ENCODE measurements at regions not wholly inside any gene's neighbourhood (a gene's known extent, or its start where the extent isn't known, plus 50 kb on each side); places are given as distances from the start of the nearest gene placed in this dataset.

- Histone ChIP-seq H3K9me3 (ENCODE audit: low read length) (no peaks in the 10 kb centered on the region), H3K27ac (ENCODE audit: low read depth, low read length, poor library complexity, severe bottlenecking) (no peak overlapping the region)
These were observed 270.0 kb upstream of the TCF4 start for GRCh38 chr18:55857956-55858355.

GRCh38 chr18:55857409-55857808 is 269.4 kb upstream of the TCF4 start:
- Histone ChIP-seq H3K27me3 (ENCODE audit: insufficient read depth, low read length) (no peaks in the 10 kb centered on the region), H2AFZ (ENCODE audit: low read length) (no peak overlapping the region), H3F3A (ENCODE audit: insufficient read depth, low read length) (no peaks in the 10 kb centered on the region), H3K9me3 (ENCODE audit: low read length) (no peaks in the 10 kb centered on the region), H3K4me3 (ENCODE audit: low read depth, low read length, poor library complexity, severe bottlenecking) (no peak overlapping the region), H4K20me1 (ENCODE audit: insufficient read depth, low read length) (no peaks in the 10 kb centered on the region), H3K36me3 (ENCODE audit: insufficient read depth, low read length) (no peaks in the 10 kb centered on the region), H3K27ac (ENCODE audit: low read depth, low read length, poor library complexity, severe bottlenecking) (no peak overlapping the region), H3K79me2 (ENCODE audit: insufficient read depth, low read length) (no peaks in the 10 kb centered on the region), H3K4me2 (ENCODE audit: low read length) (no peak overlapping the region), H3K9me2 (ENCODE audit: low read depth, low read length) (no peaks in the 10 kb centered on the region), H3K9ac (ENCODE audit: low read length) (no peak overlapping the region), H3K4me1 (ENCODE audit: insufficient read depth, low read length, severe bottlenecking) (no peaks in the 10 kb centered on the region)
- TF ChIP-seq EZH2 (IDR thresholded peaks at IDR 0.05; ENCODE audit: borderline replicate concordance, low read length) (no peak), CTCF (IDR thresholded peaks at IDR 0.05; ENCODE audit: low read length) (no peak)

More at GRCh38 chr18:55857956-55858355, 270.0 kb upstream of the TCF4 start:
- Histone ChIP-seq H3K4me3 (ENCODE audit: low read depth, low read length, poor library complexity, severe bottlenecking) (no peak overlapping the region), H3K9me2 (ENCODE audit: low read depth, low read length) (no peaks in the 10 kb centered on the region), H3K79me2 (ENCODE audit: insufficient read depth, low read length) (no peaks in the 10 kb centered on the region), H3K4me1 (ENCODE audit: insufficient read depth, low read length, severe bottlenecking) (no peaks in the 10 kb centered on the region), H3F3A (ENCODE audit: insufficient read depth, low read length) (no peaks in the 10 kb centered on the region), H2AFZ (ENCODE audit: low read length) (no peak overlapping the region), H3K36me3 (ENCODE audit: insufficient read depth, low read length) (no peaks in the 10 kb centered on the region), H3K27me3 (ENCODE audit: insufficient read depth, low read length) (no peaks in the 10 kb centered on the region), H3K4me2 (ENCODE audit: low read length) (no peak overlapping the region), H4K20me1 (ENCODE audit: insufficient read depth, low read length) (no peaks in the 10 kb centered on the region), H3K9ac (ENCODE audit: low read length) (no peak overlapping the region)
- no peak for TF ChIP-seq EZH2 (IDR thresholded peaks at IDR 0.05; ENCODE audit: borderline replicate concordance, low read length)
- no peak for TF ChIP-seq CTCF (IDR thresholded peaks at IDR 0.05; ENCODE audit: low read length)

- H3K27ac ChIP-seq (ENCODE audit: low read depth, low read length, poor library complexity, severe bottlenecking), result no peak overlapping the region
- H3K27me3 ChIP-seq (ENCODE audit: insufficient read depth, low read length), result no peaks in the 10 kb centered on the region
- no peaks in the 10 kb centered on the region for H4K20me1 ChIP-seq (ENCODE audit: insufficient read depth, low read length)
- H3K4me2 ChIP-seq (ENCODE audit: low read length), result no peak overlapping the region
- no peaks in the 10 kb centered on the region for H3F3A ChIP-seq (ENCODE audit: insufficient read depth, low read length)
- no peaks in the 10 kb centered on the region for H3K4me1 ChIP-seq (ENCODE audit: insufficient read depth, low read length, severe bottlenecking)
- no peaks in the 10 kb centered on the region for H3K9me2 ChIP-seq (ENCODE audit: low read depth, low read length)
- no peaks in the 10 kb centered on the region for H3K9me3 ChIP-seq (ENCODE audit: low read length)
- no peak for TF ChIP-seq EZH2 (IDR thresholded peaks at IDR 0.05; ENCODE audit: borderline replicate concordance, low read length)
- H3K9ac ChIP-seq (ENCODE audit: low read length), result no peak overlapping the region
- no peaks in the 10 kb centered on the region for H3K79me2 ChIP-seq (ENCODE audit: insufficient read depth, low read length)
- no peak overlapping the region for H2AFZ ChIP-seq (ENCODE audit: low read length)
- no peak overlapping the region for H3K4me3 ChIP-seq (ENCODE audit: low read depth, low read length, poor library complexity, severe bottlenecking)
- no peaks in the 10 kb centered on the region for H3K36me3 ChIP-seq (ENCODE audit: insufficient read depth, low read length)
These were observed 268.7 kb upstream of the TCF4 start for GRCh38 chr18:55856679-55857078.

GRCh38 chr18:55856229-55856628 is 268.2 kb upstream of the TCF4 start:
- H3K9ac ChIP-seq (ENCODE audit: low read length), result no peak overlapping the region

More at GRCh38 chr18:55856229-55856628, 268.2 kb upstream of the TCF4 start:
- Histone ChIP-seq H3K4me3 (ENCODE audit: low read depth, low read length, poor library complexity, severe bottlenecking) (no peak overlapping the region), H3K36me3 (ENCODE audit: insufficient read depth, low read length) (no peaks in the 10 kb centered on the region), H3K9me2 (ENCODE audit: low read depth, low read length) (no peaks in the 10 kb centered on the region), H3K9me3 (ENCODE audit: low read length) (no peaks in the 10 kb centered on the region), H3K27ac (ENCODE audit: low read depth, low read length, poor library complexity, severe bottlenecking) (no peak overlapping the region), H2AFZ (ENCODE audit: low read length) (no peak overlapping the region), H4K20me1 (ENCODE audit: insufficient read depth, low read length) (no peaks in the 10 kb centered on the region), H3K27me3 (ENCODE audit: insufficient read depth, low read length) (no peaks in the 10 kb centered on the region), H3F3A (ENCODE audit: insufficient read depth, low read length) (no peaks in the 10 kb centered on the region), H3K4me1 (ENCODE audit: insufficient read depth, low read length, severe bottlenecking) (no peaks in the 10 kb centered on the region), H3K79me2 (ENCODE audit: insufficient read depth, low read length) (no peaks in the 10 kb centered on the region), H3K4me2 (ENCODE audit: low read length) (no peak overlapping the region)
- no peak for TF ChIP-seq EZH2 (IDR thresholded peaks at IDR 0.05; ENCODE audit: borderline replicate concordance, low read length)
- TF ChIP-seq CTCF (IDR thresholded peaks at IDR 0.05; ENCODE audit: low read length), result no peak

Measured in OCI-LY1 (cell line).